ENCODE measurements at regions not wholly inside any gene's neighbourhood (a gene's known extent, or its start where the extent isn't known, plus 50 kb on each side); places are given as distances from the start of the nearest gene placed in this dataset.
"Not testable (repeated sequence)": the region's sequence is repeated elsewhere in the genome, so short reads cannot be mapped to it uniquely, and the experiment has no call there.

- H3K36me3 ChIP-seq: no peaks in the 10 kb centered on the region
- H3K9me3 ChIP-seq: no peaks in the 10 kb centered on the region
- TF ChIP-seq, protein P1, sequence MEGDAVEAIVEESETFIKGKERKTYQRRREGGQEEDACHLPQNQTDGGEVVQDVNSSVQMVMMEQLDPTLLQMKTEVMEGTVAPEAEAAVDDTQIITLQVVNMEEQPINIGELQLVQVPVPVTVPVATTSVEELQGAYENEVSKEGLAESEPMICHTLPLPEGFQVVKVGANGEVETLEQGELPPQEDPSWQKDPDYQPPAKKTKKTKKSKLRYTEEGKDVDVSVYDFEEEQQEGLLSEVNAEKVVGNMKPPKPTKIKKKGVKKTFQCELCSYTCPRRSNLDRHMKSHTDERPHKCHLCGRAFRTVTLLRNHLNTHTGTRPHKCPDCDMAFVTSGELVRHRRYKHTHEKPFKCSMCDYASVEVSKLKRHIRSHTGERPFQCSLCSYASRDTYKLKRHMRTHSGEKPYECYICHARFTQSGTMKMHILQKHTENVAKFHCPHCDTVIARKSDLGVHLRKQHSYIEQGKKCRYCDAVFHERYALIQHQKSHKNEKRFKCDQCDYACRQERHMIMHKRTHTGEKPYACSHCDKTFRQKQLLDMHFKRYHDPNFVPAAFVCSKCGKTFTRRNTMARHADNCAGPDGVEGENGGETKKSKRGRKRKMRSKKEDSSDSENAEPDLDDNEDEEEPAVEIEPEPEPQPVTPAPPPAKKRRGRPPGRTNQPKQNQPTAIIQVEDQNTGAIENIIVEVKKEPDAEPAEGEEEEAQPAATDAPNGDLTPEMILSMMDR (IDR thresholded peaks at IDR 0.05): no peak
- no peaks in the 10 kb centered on the region for H3K27me3 ChIP-seq (ENCODE audit: low read depth)
- ATAC-seq (no peak), DNase-seq (no peak)
- no peak overlapping the region for H3K4me3 ChIP-seq
- no peaks in the 10 kb centered on the region for H3K4me1 ChIP-seq
- intact Hi-C loops (cut with DNase I): no loop called here
- H3K27ac ChIP-seq: no peak overlapping the region
Measured at GRCh38 chr3:11739706-11740105, 96.0 kb upstream of the VGLL4 start.

- no peaks in the 10 kb centered on the region for H3K36me3 ChIP-seq
- no peak overlapping the region for H3K27ac ChIP-seq
- H3K9me3 ChIP-seq: no peaks in the 10 kb centered on the region
- no peaks in the 10 kb centered on the region for H3K4me1 ChIP-seq
- DNase-seq: no peak
- no peak overlapping the region for H3K4me3 ChIP-seq
- TF ChIP-seq, protein P1 (IDR thresholded peaks at IDR 0.05): no peak
- ATAC-seq: no peak
- intact Hi-C loops (cut with DNase I): no loop called here
- no peaks in the 10 kb centered on the region for H3K27me3 ChIP-seq (ENCODE audit: low read depth)
Measured at GRCh38 chr3:11739123-11739522, 95.4 kb upstream of the VGLL4 start.

DNA sequence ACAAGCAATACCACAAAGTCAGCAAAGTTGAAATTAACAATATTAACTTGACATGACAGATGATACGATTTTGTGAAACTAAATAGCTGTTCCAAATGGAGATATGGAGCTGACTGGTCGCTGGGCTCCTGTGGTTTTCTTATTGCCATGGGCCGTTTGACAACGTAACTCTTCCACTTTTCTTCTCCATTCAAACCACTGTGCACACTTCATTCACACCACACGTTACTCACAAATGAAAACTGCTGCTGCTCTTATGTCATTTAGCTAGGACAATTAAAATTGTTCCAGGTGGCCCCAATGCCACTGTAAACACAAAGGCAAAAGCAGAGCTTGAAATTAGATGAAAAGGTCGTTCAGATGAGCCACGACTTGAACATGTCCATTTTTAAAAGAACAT, 94.0 kb upstream of the VGLL4 start:
- no peaks in the 10 kb centered on the region for H3K36me3 ChIP-seq
- H3K27ac ChIP-seq: no peak overlapping the region
- ATAC-seq (no peak), DNase-seq (no peak)
- intact Hi-C loops (cut with DNase I): no loop called here
- H3K4me3 ChIP-seq: no peak overlapping the region
- H3K9me3 ChIP-seq: no peaks in the 10 kb centered on the region
- H3K27me3 ChIP-seq (ENCODE audit: low read depth): no peaks in the 10 kb centered on the region
- H3K4me1 ChIP-seq: no peaks in the 10 kb centered on the region
- TF ChIP-seq, protein P1 (IDR thresholded peaks at IDR 0.05): no peak

- Histone ChIP-seq H3K27me3 (ENCODE audit: low read depth) (no peaks in the 10 kb centered on the region), H3K4me1 (no peaks in the 10 kb centered on the region), H3K9me3 (no peaks in the 10 kb centered on the region), H3K4me3 (no peak overlapping the region), H3K36me3 (no peaks in the 10 kb centered on the region), H3K27ac (no peak overlapping the region)
- no peak for ATAC-seq
- TF ChIP-seq, protein P1 (IDR thresholded peaks at IDR 0.05): no peak
- DNase-seq: no peak
- intact Hi-C loops (cut with DNase I): no loop called here
Measured at GRCh38 chr3:11736136-11736833, 92.6 kb upstream of the VGLL4 start.

GRCh38 chr3:11735638-11736037, 91.9 kb upstream of the VGLL4 start:
- ATAC-seq: peak in 1 of 2 donors; percentile 39
- TF ChIP-seq, protein P1 (IDR thresholded peaks at IDR 0.05): no peak

DNA sequence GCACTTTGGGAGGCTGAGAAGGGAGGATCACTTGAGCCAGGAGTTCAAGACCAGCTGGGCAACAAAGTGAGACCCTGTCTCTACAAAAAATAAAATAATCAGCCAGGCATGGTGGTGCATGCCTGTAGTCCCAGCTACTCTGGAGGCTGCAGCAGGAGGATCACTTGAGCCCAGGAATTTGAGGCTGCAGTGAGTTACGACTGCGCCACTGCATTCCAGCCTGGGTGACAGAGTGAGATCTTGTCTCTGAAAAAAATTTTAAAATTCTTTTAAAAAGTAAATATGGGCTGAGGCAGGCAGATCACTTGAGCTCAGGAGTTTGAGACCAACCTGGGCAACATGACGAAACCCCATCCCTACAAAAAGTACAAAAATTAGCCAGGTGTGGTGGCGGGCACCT, 91.4 kb upstream of the VGLL4 start:
- H3K4me3 ChIP-seq; H3K9me3 ChIP-seq; DNase-seq; H3K36me3 ChIP-seq; ATAC-seq; H3K27me3 ChIP-seq (ENCODE audit: low read depth); intact Hi-C loops (cut with DNase I); H3K4me1 ChIP-seq; H3K27ac ChIP-seq: not testable (repeated sequence)

More at GRCh38 chr3:11735638-11736037, 91.9 kb upstream of the VGLL4 start:
- H3K4me1 ChIP-seq: no peaks in the 10 kb centered on the region
- DNase-seq: no peak
- H3K36me3 ChIP-seq: no peaks in the 10 kb centered on the region
- H3K4me3 ChIP-seq: no peak overlapping the region
- no peaks in the 10 kb centered on the region for H3K9me3 ChIP-seq
- intact Hi-C loops (cut with DNase I): no loop called here
- H3K27me3 ChIP-seq (ENCODE audit: low read depth): no peaks in the 10 kb centered on the region
- no peak overlapping the region for H3K27ac ChIP-seq

All from lower lobe of right lung (tissue), 2 donors.